ENCODE measurements at regions not wholly inside any gene's neighbourhood (a gene's known extent, or its start where the extent isn't known, plus 50 kb on each side); places are given as distances from the start of the nearest gene placed in this dataset.

GRCh38 chr7:155368894-155369600 is 71.4 kb downstream of the INSIG1 start:
- no peak for TF ChIP-seq CTCF (IDR thresholded peaks at IDR 0.05)
- no peak for TF ChIP-seq EZH2 (IDR thresholded peaks at IDR 0.05; ENCODE audit: borderline replicate concordance, insufficient read depth, low read depth, low read length, poor library complexity, severe bottlenecking)

Data from B cell (primary cell).